IMR-90 (cell line): ENCODE measurements at regions not wholly inside any gene's neighbourhood (a gene's known extent, or its start where the extent isn't known, plus 50 kb on each side); places are given as distances from the start of the nearest gene placed in this dataset.

ENCODE experiments used
- ATAC-seq: fragments of 200-7000 bp; cut with Tn5 transposase; 2 replicates; pipeline ENCODE4 v1.9.1; 2020; ENCODE audit warnings: low read depth, mild to moderate bottlenecking, moderate library complexity
- BruUV-seq: library from RNA; stranded (reverse); fragments of 400-500 nt; replicated peaks from 2 replicates; lab custom pipeline; 2021; lab: Mats Ljungman, UMichigan
- CTCF ChIA-PET: fragments of 300-600 bp; formaldehyde crosslinking; extraction: SDS; loops from one replicate; lab custom pipeline; 2021; ENCODE audit warnings: antibody characterized with exemption; lab: Yijun Ruan, JAX
- POLR2A ChIA-PET: fragments of 300-600 bp; sonication (Branson Sonifier 250); formaldehyde crosslinking; loops from one replicate; lab custom pipeline; 2022; ENCODE audit warnings: antibody characterized with exemption; ENCODE audit not compliant: unreplicated experiment; lab: Charles Lee
- DNase-seq: peaks from one replicate; pipeline ENCODE4 v3.0.0; 2013
- H2AFZ ChIP-seq: replicated peaks from 2 replicates; pipeline ENCODE3; 2013; ENCODE audit warnings: low read length, mild to moderate bottlenecking; ENCODE audit not compliant: poor library complexity
- H2AK5ac ChIP-seq: 2 replicates; pipeline ENCODE4 v1.6.1; 2013; ENCODE audit warnings: low read depth, low read length, inconsistent platforms
- H2AK9ac ChIP-seq: replicated peaks from 2 replicates; pipeline ENCODE3; 2013; ENCODE audit warnings: mild to moderate bottlenecking, low read depth, low read length, moderate library complexity; ENCODE audit not compliant: poor library complexity
- H2BK120ac ChIP-seq: 2 replicates; pipeline ENCODE4 v1.6.1; 2013; ENCODE audit warnings: low read depth, low read length, inconsistent platforms
- H2BK15ac ChIP-seq: 3 replicates; pipeline ENCODE4 v1.6.1; 2013; ENCODE audit warnings: low read depth, low read length, inconsistent platforms
- H2BK20ac ChIP-seq: 2 replicates; pipeline ENCODE4 v1.6.1; 2013; ENCODE audit warnings: low read depth, mild to moderate bottlenecking, inconsistent platforms, low read length, moderate library complexity
- H2BK5ac ChIP-seq: 2 replicates; pipeline ENCODE4 v1.6.1; 2013; ENCODE audit warnings: mild to moderate bottlenecking, low read depth, low read length, inconsistent platforms; ENCODE audit not compliant: poor library complexity, severe bottlenecking
- H3K14ac ChIP-seq: replicated peaks from 2 replicates; pipeline ENCODE4 v1.6.1; 2013; ENCODE audit warnings: low read depth, low read length, inconsistent platforms
- H3K18ac ChIP-seq: 2 replicates; pipeline ENCODE4 v1.6.1; 2013; ENCODE audit warnings: low read depth, low read length, control low read depth
- H3K23ac ChIP-seq: 2 replicates; pipeline ENCODE4 v1.6.1; 2013; ENCODE audit warnings: low read depth, low read length, inconsistent platforms
- H3K27ac ChIP-seq: 2 replicates; pipeline ENCODE4 v1.5.1; 2013; ENCODE audit warnings: mild to moderate bottlenecking, control low read depth, low read length; ENCODE audit not compliant: insufficient read depth
- H3K27me3 ChIP-seq: 2 replicates; pipeline ENCODE4 v1.6.1; 2013; ENCODE audit warnings: low read length; ENCODE audit not compliant: control insufficient read depth, insufficient read depth
- H3K36me3 ChIP-seq: 2 replicates; pipeline ENCODE4 v1.6.1; 2013; ENCODE audit warnings: low read length, mixed read lengths; ENCODE audit not compliant: control insufficient read depth, insufficient read depth
- H3K4ac ChIP-seq: 2 replicates; pipeline ENCODE4 v1.6.1; 2013; ENCODE audit warnings: low read depth, low read length, inconsistent platforms
- H3K4me1 ChIP-seq: 2 replicates; pipeline ENCODE4 v1.6.1; 2013; ENCODE audit warnings: low read length, mixed read lengths; ENCODE audit not compliant: control insufficient read depth, insufficient read depth
- H3K4me2 ChIP-seq: 2 replicates; pipeline ENCODE4 v1.6.1; 2013; ENCODE audit warnings: low read depth, mild to moderate bottlenecking, control low read depth, low read length, moderate library complexity
- H3K4me3 ChIP-seq: 2 replicates; pipeline ENCODE4 v1.5.1; 2013; ENCODE audit warnings: low read depth, mild to moderate bottlenecking, control low read depth, low read length, moderate library complexity; ENCODE audit not compliant: insufficient read depth
- H3K56ac ChIP-seq: 2 replicates; pipeline ENCODE4 v1.6.1; 2013; ENCODE audit warnings: low read length, inconsistent platforms; ENCODE audit not compliant: insufficient read depth; ENCODE audit errors: extremely low read depth
- H3K79me1 ChIP-seq, 2 experiments: 2 replicates each; pipeline ENCODE4 v1.6.1; 2013; ENCODE audit warnings: low read length in 2 of 2, inconsistent platforms in 1 of 2, low read depth in 1 of 2
- H3K9ac ChIP-seq: 2 replicates; pipeline ENCODE4 v1.6.1; 2013; ENCODE audit warnings: low read depth, low read length, control low read depth
- H3K9me1 ChIP-seq: 2 replicates; pipeline ENCODE4 v1.6.1; 2013; ENCODE audit warnings: low read length, inconsistent platforms; ENCODE audit not compliant: insufficient read depth
- H3K9me3 ChIP-seq: 2 replicates; pipeline ENCODE4 v1.6.1; 2013; ENCODE audit warnings: low read length; ENCODE audit not compliant: control insufficient read depth, insufficient read depth
- H4K20me1 ChIP-seq: 2 replicates; pipeline ENCODE4 v1.6.1; 2013; ENCODE audit warnings: low read length, inconsistent platforms; ENCODE audit not compliant: insufficient read depth
- H4K5ac ChIP-seq: 2 replicates; pipeline ENCODE4 v1.6.1; 2013; ENCODE audit warnings: mild to moderate bottlenecking, low read depth, low read length, control low read depth
- H4K8ac ChIP-seq, 2 experiments: 2 replicates each; pipeline ENCODE4 v1.6.1; 2013; ENCODE audit warnings: low read depth in 2 of 2, low read length in 2 of 2, control low read depth in 1 of 2, inconsistent platforms in 1 of 2
- H4K91ac ChIP-seq: 2 replicates; pipeline ENCODE4 v1.6.1; 2013; ENCODE audit warnings: low read depth, low read length, inconsistent platforms; ENCODE audit not compliant: insufficient read depth
- FOS ChIP-seq: fragments of 150-350 bp; IDR thresholded peaks from 2 replicates; pipeline ENCODE4 v1.6.1; 2016; ENCODE audit warnings: low read depth, low read length
- MAZ ChIP-seq: IDR thresholded peaks from 2 replicates; pipeline ENCODE4 v1.6.1; 2012; ENCODE audit warnings: low read depth, mild to moderate bottlenecking, low read length, improper control_type of control experiment, moderate library complexity, borderline replicate concordance
- RAD21 ChIP-seq: IDR thresholded peaks from 2 replicates; pipeline ENCODE4 v1.6.1; 2012; ENCODE audit warnings: low read length, improper control_type of control experiment
- RCOR1 ChIP-seq: IDR thresholded peaks from 2 replicates; pipeline ENCODE4 v1.6.1; 2012; ENCODE audit warnings: mild to moderate bottlenecking, low read length, improper control_type of control experiment; ENCODE audit not compliant: insufficient replicate concordance
- SMC3 ChIP-seq: fragments of 150-350 bp; IDR thresholded peaks from 2 replicates; pipeline ENCODE4 v1.6.1; 2016; ENCODE audit warnings: low read depth, mild to moderate bottlenecking, antibody characterized with exemption, low read length, moderate library complexity
- WGBS, 2 experiments: methylation state at CpG; one replicate each; pipeline versions ENCODE4 v1.1.5 to v1.1.7; 2013; ENCODE audit warnings: missing lambda C conversion rate in 2 of 2; ENCODE audit not compliant: insufficient read length in 1 of 2; ENCODE audit errors: extremely low coverage in 2 of 2; 5-methylcytosine and 5-hydroxymethylcytosine counted together
- dilution Hi-C: fragments of 300-500 bp; cut with HindIII; formaldehyde crosslinking; loops from one replicate; pipeline ENCODE4 v1.14.3; 2018; ENCODE audit warnings: low sequenced_read_pairs; ENCODE audit not compliant: unreplicated experiment
- in situ Hi-C: fragments of 300-500 bp; cut with MboI; formaldehyde crosslinking; loops from 3 replicates; pipeline ENCODE4 v1.14.3; 2019; ENCODE audit warnings: low sequenced_read_pairs, inconsistent platforms, mixed read lengths
- intact Hi-C: fragments of 100-400 bp; cut with micrococcal nuclease; formaldehyde crosslinking; loops from 2 replicates; pipeline ENCODE4 v1.10.0; 2022
- TF ChIP-seq, protein P1 (sequence below): fragments of 150-350 bp; IDR thresholded peaks from 2 replicates; pipeline ENCODE4 v1.6.1; 2016; ENCODE audit warnings: low read depth, mild to moderate bottlenecking, low read length, moderate library complexity, borderline replicate concordance

DNA sequence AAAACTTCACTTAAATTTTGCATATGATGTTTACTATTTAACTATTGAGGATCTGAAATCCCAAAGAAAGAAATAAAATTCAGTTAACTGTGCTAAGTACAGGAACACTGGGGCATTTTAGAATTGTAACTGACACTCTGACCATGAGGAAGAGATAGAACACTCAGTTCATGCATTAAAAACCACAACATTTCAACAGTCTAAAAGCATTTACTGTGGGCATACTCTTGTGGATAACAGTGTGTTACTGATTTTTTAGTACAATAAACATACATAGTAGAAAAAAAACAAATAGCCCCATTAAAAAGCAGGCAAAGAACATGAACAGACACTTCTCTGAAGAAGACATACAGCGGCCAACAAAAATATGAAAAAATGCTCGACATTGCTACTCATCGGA is 1122.7 kb upstream of the PIK3C3 start:
- BruUV-seq: no TSS peak
- dilution Hi-C loops: no loop called here
- Histone ChIP-seq H2AK5ac (no peak overlapping the region), H3K4ac (no peak overlapping the region), H4K20me1 (no peaks in the 10 kb centered on the region), H2BK15ac (no peak overlapping the region), H3K4me2 (no peak overlapping the region), H2BK20ac (no peak overlapping the region), H3K9me3 (no peaks in the 10 kb centered on the region), H3K9me1 (no peaks in the 10 kb centered on the region), H3K14ac (no peak overlapping the region), H3K23ac (no peak overlapping the region), H2AFZ (no peak overlapping the region), H3K27me3 (no peaks in the 10 kb centered on the region), H2AK9ac (no peak overlapping the region), H3K27ac (no peak overlapping the region), H3K4me1 (no peaks in the 10 kb centered on the region), H3K56ac (no peak overlapping the region), H3K36me3 (no peaks in the 10 kb centered on the region), H3K9ac (no peak overlapping the region), H3K4me3 (no peak overlapping the region), H2BK120ac (no peak overlapping the region), H2BK5ac (no peak overlapping the region), H4K91ac (no peak overlapping the region), H3K18ac (no peak overlapping the region), H4K8ac (no peak overlapping the region), H3K79me1 (no peaks in the 10 kb centered on the region), H4K5ac (no peak overlapping the region)
- WGBS, 2 experiments: no CpG with 5 or more reads among the region's 3 CpGs
- in situ Hi-C loops: no loop called here
- TF ChIP-seq MAZ (no peak), RAD21 (no peak), RCOR1 (no peak), SMC3 (no peak), FOS (no peak)
- TF ChIP-seq, protein P1, sequence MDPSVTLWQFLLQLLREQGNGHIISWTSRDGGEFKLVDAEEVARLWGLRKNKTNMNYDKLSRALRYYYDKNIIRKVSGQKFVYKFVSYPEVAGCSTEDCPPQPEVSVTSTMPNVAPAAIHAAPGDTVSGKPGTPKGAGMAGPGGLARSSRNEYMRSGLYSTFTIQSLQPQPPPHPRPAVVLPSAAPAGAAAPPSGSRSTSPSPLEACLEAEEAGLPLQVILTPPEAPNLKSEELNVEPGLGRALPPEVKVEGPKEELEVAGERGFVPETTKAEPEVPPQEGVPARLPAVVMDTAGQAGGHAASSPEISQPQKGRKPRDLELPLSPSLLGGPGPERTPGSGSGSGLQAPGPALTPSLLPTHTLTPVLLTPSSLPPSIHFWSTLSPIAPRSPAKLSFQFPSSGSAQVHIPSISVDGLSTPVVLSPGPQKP: no peak
- CTCF ChIA-PET: no interaction called here
- POLR2A ChIA-PET: no interaction called here
- no peak for DNase-seq
- intact Hi-C loops: no loop called here
- peak; percentile 63 for ATAC-seq
